Activated CD4-positive, alpha-beta T cell treated with anti-CD3 and anti-CD28 coated beads, Interleukin-2, amount 50 U/mL, for 24 hours (primary cell): ENCODE measurements at regions not wholly inside any gene's neighbourhood (a gene's known extent, or its start where the extent isn't known, plus 50 kb on each side); places are given as distances from the start of the nearest gene placed in this dataset.

Experiments used
- DNase-seq, 2 donors: peaks; one replicate each; pipeline ENCODE4 v3.0.0-alpha.2; 2020; ENCODE audit warnings: low read depth in 1 of 2, low spot score in 1 of 2

GRCh38 chr4:121526509-121526908 lies 145.7 kb upstream of the QRFPR start:
- no peak for DNase-seq

GRCh38 chr4:121519236-121519838 lies 138.5 kb upstream of the QRFPR start:
- DNase-seq = no peak

GRCh38 chr4:121517241-121517640 lies 136.4 kb upstream of the QRFPR start:
- DNase-seq = no peak

GRCh38 chr4:121514443-121514842 lies 133.6 kb upstream of the QRFPR start:
- DNase-seq = no peak

GRCh38 chr4:121510341-121510874 lies 129.6 kb upstream of the QRFPR start:
- no peak for DNase-seq

GRCh38 chr4:121485190-121485804 lies 104.5 kb upstream of the QRFPR start:
- DNase-seq = no peak

GRCh38 chr4:121484633-121485032 lies 103.8 kb upstream of the QRFPR start:
- peak in 1 of 2 donors; percentile 0 for DNase-seq

- DNase-seq = no peak
These were observed 99.0 kb upstream of the QRFPR start for GRCh38 chr4:121479808-121480207.

GRCh38 chr4:121477480-121477879 lies 96.7 kb upstream of the QRFPR start:
- DNase-seq = no peak

GRCh38 chr4:121477079-121477478 lies 96.3 kb upstream of the QRFPR start:
- DNase-seq = no peak

- no peak for DNase-seq
These were observed 92.3 kb upstream of the QRFPR start for GRCh38 chr4:121472937-121473721.

GRCh38 chr4:121464854-121465253 lies 84.0 kb upstream of the QRFPR start:
- no peak for DNase-seq

GRCh38 chr4:121462660-121463261 lies 81.9 kb upstream of the QRFPR start:
- DNase-seq = peak in 1 of 2 donors; percentile 41

GRCh38 chr4:121459026-121459425 lies 78.2 kb upstream of the QRFPR start:
- DNase-seq = no peak

GRCh38 chr4:121457278-121457875 lies 76.6 kb upstream of the QRFPR start:
- no peak for DNase-seq

- DNase-seq = no peak
These were observed 74.5 kb upstream of the QRFPR start for GRCh38 chr4:121455285-121455684.

- no peak for DNase-seq
These were observed 73.6 kb upstream of the QRFPR start for GRCh38 chr4:121454251-121454979.

- DNase-seq = no peak
These were observed 70.5 kb upstream of the QRFPR start for GRCh38 chr4:121451310-121451709.

- no peak for DNase-seq
These were observed 68.6 kb upstream of the QRFPR start for GRCh38 chr4:121449416-121449815.

GRCh38 chr4:121448231-121448630 lies 67.4 kb upstream of the QRFPR start:
- no peak for DNase-seq

GRCh38 chr4:121439669-121440068 lies 58.9 kb upstream of the QRFPR start:
- DNase-seq = no peak
